HCT116 (cell line): ENCODE measurements at regions not wholly inside any gene's neighbourhood (a gene's known extent, or its start where the extent isn't known, plus 50 kb on each side); places are given as distances from the start of the nearest gene placed in this dataset.

Experiments used
- ATAC-seq: fragments of 200-7000 bp; cut with Tn5 transposase; 2 replicates; pipeline ENCODE4 v1.9.1; 2020; ENCODE audit warnings: mild to moderate bottlenecking, moderate library complexity
- BruUV-seq: library from RNA; stranded (reverse); fragments of 400-500 nt; replicated peaks from 2 replicates; lab custom pipeline; 2021; lab: Mats Ljungman, UMichigan
- CTCF ChIA-PET: fragments of 300-600 bp; sonication (Branson Sonifier 250); formaldehyde crosslinking; loops from one replicate; lab custom pipeline; 2021; ENCODE audit warnings: antibody characterized with exemption; lab: Charles Lee
- POLR2A ChIA-PET: fragments of 300-600, 350-600 bp; sonication (Branson Sonifier 250); formaldehyde crosslinking; loops from one replicate; lab custom pipeline; 2021; ENCODE audit warnings: antibody characterized with exemption; lab: Charles Lee
- RAD21 ChIA-PET, 2 experiments: fragments of 300-600 bp; sonication (Branson Sonifier 250); formaldehyde crosslinking; loops; one replicate each; lab custom pipeline; 2023; ENCODE audit warnings: low total read pairs in 2 of 2; ENCODE audit not compliant: uncharacterized antibody in 2 of 2, unreplicated experiment in 2 of 2, low non-redundant PET in 1 of 2; lab: Charles Lee
- DNase-seq: peaks from one replicate; pipeline ENCODE4 v3.0.0-alpha.2; 2010; ENCODE audit warnings: low read depth, low spot score
- H2AFZ ChIP-seq: fragments of 200-600 bp; shearing (Covaris generic), sonication (generic); 2 replicates; pipeline ENCODE4 v1.6.1; 2017; ENCODE audit warnings: low read depth, mixed run types, mixed read lengths, antibody characterized with exemption, low read length; ENCODE audit not compliant: poor library complexity, severe bottlenecking
- H3K27ac ChIP-seq: 2 replicates; pipeline ENCODE4 v1.5.1; 2012; ENCODE audit warnings: low read depth, low read length
- H3K27me3 ChIP-seq: fragments of 200-600 bp; sonication (generic); 2 replicates; pipeline ENCODE4 v1.6.1; 2016; ENCODE audit warnings: mixed run types, low read length, mixed read lengths; ENCODE audit not compliant: insufficient read depth
- H3K36me3 ChIP-seq, 2 experiments: fragments of 200-500 bp in 1 of 2; fragments of 200-600 bp in 1 of 2; sonication (Bioruptor generic) in 1 of 2; sonication (generic) in 1 of 2; 2 replicates each; pipeline versions ENCODE4 v1.5.1 to v1.6.1; 2014 to 2016; ENCODE audit warnings: low read length in 2 of 2, inconsistent platforms in 1 of 2, mixed read lengths in 1 of 2, mixed run types in 1 of 2; ENCODE audit not compliant: insufficient read depth in 2 of 2, control insufficient read depth in 1 of 2
- H3K4me1 ChIP-seq, 2 experiments: fragments of 200-600 bp in 1 of 2; sonication (generic) in 1 of 2; 2 replicates each; pipeline versions ENCODE4 v1.5.1 to v1.6.1; 2012 to 2017; ENCODE audit warnings: low read length in 2 of 2, inconsistent platforms in 1 of 2, mild to moderate bottlenecking in 1 of 2, mixed read lengths in 1 of 2, mixed run types in 1 of 2, moderate library complexity in 1 of 2; ENCODE audit not compliant: insufficient read depth in 2 of 2, control insufficient read depth in 1 of 2
- H3K4me2 ChIP-seq: fragments of 200-600 bp; sonication (generic); 2 replicates; pipeline ENCODE4 v1.6.1; 2017; ENCODE audit warnings: mixed run types, low read length, mixed read lengths
- H3K4me3 ChIP-seq, 2 experiments: fragments of 200-600 bp in 1 of 2; sonication (generic) in 1 of 2; replicated peaks in 1 of 2; 2 replicates each; pipeline ENCODE4 v1.5.1; 2011 to 2016; ENCODE audit warnings: low read length in 2 of 2, control low read depth in 1 of 2, low read depth in 1 of 2, mild to moderate bottlenecking in 1 of 2, mixed read lengths in 1 of 2, mixed run types in 1 of 2
- H3K79me2 ChIP-seq: fragments of 200-600 bp; sonication (generic); 2 replicates; pipeline ENCODE4 v1.6.1; 2017; ENCODE audit warnings: mild to moderate bottlenecking, mixed run types, low read length, moderate library complexity, mixed read lengths; ENCODE audit not compliant: insufficient read depth
- H3K9ac ChIP-seq: fragments of 200-600 bp; sonication (generic); 2 replicates; pipeline ENCODE4 v1.6.1; 2016; ENCODE audit warnings: low read length, mixed read lengths
- H3K9me2 ChIP-seq: fragments of 200-600 bp; sonication (generic), shearing (Covaris generic); 2 replicates; pipeline ENCODE4 v1.6.1; 2017; ENCODE audit warnings: mixed run types, mild to moderate bottlenecking, moderate library complexity; ENCODE audit not compliant: insufficient read depth
- H3K9me3 ChIP-seq, 2 experiments: fragments of 200-500 bp in 1 of 2; fragments of 200-600 bp in 1 of 2; sonication (Bioruptor generic) in 1 of 2; sonication (generic) in 1 of 2; 2 replicates each; pipeline ENCODE4 v1.6.1; 2014 to 2017; ENCODE audit warnings: low read length in 2 of 2, mixed read lengths in 2 of 2, inconsistent platforms in 1 of 2, low read depth in 1 of 2, mild to moderate bottlenecking in 1 of 2, mixed run types in 1 of 2, moderate library complexity in 1 of 2; ENCODE audit not compliant: control insufficient read depth in 1 of 2, insufficient read depth in 1 of 2
- H4K20me1 ChIP-seq: fragments of 200-600 bp; sonication (generic), shearing (Covaris generic); 2 replicates; pipeline ENCODE4 v1.6.1; 2017; ENCODE audit warnings: mixed run types, mild to moderate bottlenecking, moderate library complexity; ENCODE audit not compliant: insufficient read depth
- CBX3 ChIP-seq: IDR thresholded peaks from 2 replicates; pipeline ENCODE4 v1.6.1; 2012; ENCODE audit warnings: low read depth
- EGR1 ChIP-seq: IDR thresholded peaks from 2 replicates; pipeline ENCODE4 v1.6.1; 2012; ENCODE audit warnings: low read depth
- EZH2 ChIP-seq: fragments of 200-600 bp; sonication (generic); IDR thresholded peaks from 2 replicates; pipeline ENCODE4 v1.6.1; 2017; ENCODE audit warnings: antibody characterized with exemption, mixed run types
- EZH2phosphoT487 ChIP-seq: fragments of 200-600 bp; IDR thresholded peaks from 2 replicates; pipeline ENCODE4 v1.6.1; 2018; ENCODE audit warnings: antibody characterized with exemption, borderline replicate concordance
- POLR2A ChIP-seq: IDR thresholded peaks from 2 replicates; pipeline ENCODE4 v1.7.0; 2011; ENCODE audit warnings: borderline replicate concordance; ENCODE audit not compliant: insufficient read depth, insufficient read length; ENCODE audit errors: extremely low read depth
- POLR2AphosphoS5 ChIP-seq: IDR thresholded peaks from 2 replicates; pipeline ENCODE4 v1.6.1; 2011; ENCODE audit warnings: mild to moderate bottlenecking, low read depth, low read length, moderate library complexity
- RAD21 ChIP-seq: IDR thresholded peaks from 2 replicates; pipeline ENCODE4 v1.6.1; 2012; ENCODE audit warnings: low read depth, mild to moderate bottlenecking
- SIN3A ChIP-seq: IDR thresholded peaks from 2 replicates; pipeline ENCODE4 v1.6.1; 2012; ENCODE audit warnings: low read depth
- TCF7L2 ChIP-seq: IDR thresholded peaks from 2 replicates; pipeline ENCODE4 v1.7.0; 2011; ENCODE audit warnings: borderline replicate concordance, inconsistent platforms; ENCODE audit not compliant: insufficient read depth, insufficient read length; ENCODE audit errors: extremely low read depth
- ZFX ChIP-seq: fragments of 450-650 bp; IDR thresholded peaks from 2 replicates; pipeline ENCODE4 v1.6.1; 2017
- intact Hi-C: fragments of 100-400 bp; cut with micrococcal nuclease; formaldehyde crosslinking; loops from 2 replicates; pipeline ENCODE4 v1.10.0; 2022

GRCh38 chr6:140480852-140481251, 1106.4 kb upstream of the CITED2 start:
- Histone ChIP-seq H3K27ac (no peak overlapping the region), H3K4me1 (peaks cover 2 to 6% of the 10 kb centered on the region in 2 experiments; a peak in 3 of 4 replicates), H3K79me2 (no peaks in the 10 kb centered on the region), H2AFZ (no peak overlapping the region), H3K9ac (no peak overlapping the region), H3K4me3 (no peak overlapping the region), H3K9me3 (no peaks in the 10 kb centered on the region), H3K9me2 (no peaks in the 10 kb centered on the region), H3K4me2 (no peak overlapping the region), H3K27me3 (no peaks in the 10 kb centered on the region), H3K36me3 (no peaks in the 10 kb centered on the region), H4K20me1 (no peaks in the 10 kb centered on the region)
- ChIA-PET RAD21 (no interaction called here), POLR2A (no interaction called here), CTCF (no interaction called here)
- intact Hi-C loops: no loop called here
- no peak for DNase-seq
- BruUV-seq: no TSS peak
- ATAC-seq: no peak
- TF ChIP-seq EGR1: no peak

- no peak for DNase-seq
- H3K27ac ChIP-seq: no peak overlapping the region
- ChIA-PET RAD21 (no interaction called here), CTCF (no interaction called here), POLR2A (no interaction called here)
- ATAC-seq: no peak
- H3K4me3 ChIP-seq: no peak overlapping the region
- H3K79me2 ChIP-seq: no peaks in the 10 kb centered on the region
- H3K27me3 ChIP-seq: no peaks in the 10 kb centered on the region
- H3K4me2 ChIP-seq: no peak overlapping the region
- H3K4me1 ChIP-seq: peaks cover 0 to 6% of the 10 kb centered on the region in 2 experiments; a peak in 2 of 4 replicates
- no peak overlapping the region for H2AFZ ChIP-seq
- H3K9me3 ChIP-seq: no peaks in the 10 kb centered on the region
- no peak overlapping the region for H3K9ac ChIP-seq
- no peaks in the 10 kb centered on the region for H3K36me3 ChIP-seq
- no peaks in the 10 kb centered on the region for H3K9me2 ChIP-seq
- no peaks in the 10 kb centered on the region for H4K20me1 ChIP-seq
- BruUV-seq: no TSS peak
- TF ChIP-seq POLR2AphosphoS5 (no peak), ZFX (no peak), SIN3A (no peak), POLR2A (no peak), EZH2phosphoT487 (no peak), EZH2 (no peak), RAD21 (no peak), CBX3 (no peak), TCF7L2 (no peak), EGR1 (no peak)
- intact Hi-C loops: no loop called here
These were observed 1104.2 kb upstream of the CITED2 start for GRCh38 chr6:140478631-140479030.
